ENCODE measurements at regions not wholly inside any gene's neighbourhood (a gene's known extent, or its start where the extent isn't known, plus 50 kb on each side); places are given as distances from the start of the nearest gene placed in this dataset.

DNA sequence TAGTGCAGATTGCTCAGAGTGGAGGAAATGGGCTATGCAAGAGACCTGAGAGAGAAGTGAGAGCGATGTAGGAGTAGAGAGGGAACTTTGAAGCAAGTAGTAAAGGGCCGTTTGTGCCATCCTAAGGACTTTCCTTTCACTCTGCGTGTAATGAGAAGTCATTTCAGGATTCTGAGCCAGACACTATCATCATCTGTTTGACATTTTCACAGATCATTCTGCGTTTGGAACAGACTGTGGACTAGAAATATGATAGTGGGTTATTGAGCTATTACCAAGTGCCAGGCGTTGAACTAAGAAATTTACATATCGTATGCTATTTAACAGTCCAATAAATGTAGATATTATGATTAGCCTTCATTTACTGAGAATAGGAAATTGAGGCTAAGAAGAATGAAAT is 150.0 kb upstream of the ROBO2 start:
- H2AFZ ChIP-seq (ENCODE audit: low read depth, low read length): no peak overlapping the region
- no peaks in the 10 kb centered on the region for H3K36me3 ChIP-seq (replicated peaks; ENCODE audit: low read depth, low read length)
- H3K27ac ChIP-seq (ENCODE audit: low read length): no peak overlapping the region
- H3K79me2 ChIP-seq (ENCODE audit: low read length): no peaks in the 10 kb centered on the region
- no peak overlapping the region for H3K9ac ChIP-seq (ENCODE audit: low read length)
- H3K4me3 ChIP-seq (ENCODE audit: low read length): no peak overlapping the region
- TF ChIP-seq, protein P1, sequence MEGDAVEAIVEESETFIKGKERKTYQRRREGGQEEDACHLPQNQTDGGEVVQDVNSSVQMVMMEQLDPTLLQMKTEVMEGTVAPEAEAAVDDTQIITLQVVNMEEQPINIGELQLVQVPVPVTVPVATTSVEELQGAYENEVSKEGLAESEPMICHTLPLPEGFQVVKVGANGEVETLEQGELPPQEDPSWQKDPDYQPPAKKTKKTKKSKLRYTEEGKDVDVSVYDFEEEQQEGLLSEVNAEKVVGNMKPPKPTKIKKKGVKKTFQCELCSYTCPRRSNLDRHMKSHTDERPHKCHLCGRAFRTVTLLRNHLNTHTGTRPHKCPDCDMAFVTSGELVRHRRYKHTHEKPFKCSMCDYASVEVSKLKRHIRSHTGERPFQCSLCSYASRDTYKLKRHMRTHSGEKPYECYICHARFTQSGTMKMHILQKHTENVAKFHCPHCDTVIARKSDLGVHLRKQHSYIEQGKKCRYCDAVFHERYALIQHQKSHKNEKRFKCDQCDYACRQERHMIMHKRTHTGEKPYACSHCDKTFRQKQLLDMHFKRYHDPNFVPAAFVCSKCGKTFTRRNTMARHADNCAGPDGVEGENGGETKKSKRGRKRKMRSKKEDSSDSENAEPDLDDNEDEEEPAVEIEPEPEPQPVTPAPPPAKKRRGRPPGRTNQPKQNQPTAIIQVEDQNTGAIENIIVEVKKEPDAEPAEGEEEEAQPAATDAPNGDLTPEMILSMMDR (IDR thresholded peaks at IDR 0.05; ENCODE audit: low read depth, low read length): no peak
- no peak for TF ChIP-seq EZH2phosphoT487 (IDR thresholded peaks at IDR 0.05; ENCODE audit: low read depth)
- H3K4me1 ChIP-seq (ENCODE audit: low read length): no peaks in the 10 kb centered on the region
- no peak overlapping the region for H3K4me2 ChIP-seq (ENCODE audit: low read length)
- no peaks in the 10 kb centered on the region for H3K9me3 ChIP-seq (ENCODE audit: insufficient read depth, low read length)
- no peaks in the 10 kb centered on the region for H4K20me1 ChIP-seq (ENCODE audit: insufficient read depth, low read length)
- H3K27me3 ChIP-seq (ENCODE audit: low read depth, low read length): no peaks in the 10 kb centered on the region

DNA sequence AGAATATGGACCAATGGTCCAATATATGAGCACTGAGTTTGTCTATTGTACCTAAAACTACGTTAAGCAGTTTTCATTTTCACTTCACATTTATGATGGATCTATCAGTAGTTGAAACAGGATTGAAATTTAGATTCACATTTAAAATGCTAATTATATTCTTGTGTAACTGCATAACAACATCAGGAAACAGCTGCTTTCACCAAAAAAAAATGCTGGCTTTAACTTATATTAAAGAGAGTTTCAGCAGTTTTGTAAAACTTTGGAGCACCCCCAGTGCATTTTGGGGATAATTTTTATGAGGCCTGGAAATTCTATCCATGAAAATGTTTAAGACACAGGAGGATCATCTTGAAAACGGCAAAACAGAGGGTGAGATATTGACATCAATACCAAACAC is 142.8 kb upstream of the ROBO2 start:
- Histone ChIP-seq H3K4me3 (ENCODE audit: low read length) (no peak overlapping the region), H3K4me1 (ENCODE audit: low read length) (no peaks in the 10 kb centered on the region), H3K4me2 (ENCODE audit: low read length) (no peak overlapping the region), H2AFZ (ENCODE audit: low read depth, low read length) (0 out of 2 replicates have a peak overlapping the region, but pooled peaks have one; percentile 12), H4K20me1 (ENCODE audit: insufficient read depth, low read length) (no peaks in the 10 kb centered on the region), H3K36me3 (replicated peaks; ENCODE audit: low read depth, low read length) (no peaks in the 10 kb centered on the region), H3K9me3 (ENCODE audit: insufficient read depth, low read length) (0 out of 2 replicates have a peak, but pooled peaks cover 4% of the 10 kb centered on the region), H3K27me3 (ENCODE audit: low read depth, low read length) (no peaks in the 10 kb centered on the region), H3K79me2 (ENCODE audit: low read length) (no peaks in the 10 kb centered on the region), H3K9ac (ENCODE audit: low read length) (no peak overlapping the region), H3K27ac (ENCODE audit: low read length) (no peak overlapping the region)
- TF ChIP-seq EZH2phosphoT487 (IDR thresholded peaks at IDR 0.05; ENCODE audit: low read depth): no peak
- TF ChIP-seq, protein P1 (IDR thresholded peaks at IDR 0.05; ENCODE audit: low read depth, low read length): no peak

DNA sequence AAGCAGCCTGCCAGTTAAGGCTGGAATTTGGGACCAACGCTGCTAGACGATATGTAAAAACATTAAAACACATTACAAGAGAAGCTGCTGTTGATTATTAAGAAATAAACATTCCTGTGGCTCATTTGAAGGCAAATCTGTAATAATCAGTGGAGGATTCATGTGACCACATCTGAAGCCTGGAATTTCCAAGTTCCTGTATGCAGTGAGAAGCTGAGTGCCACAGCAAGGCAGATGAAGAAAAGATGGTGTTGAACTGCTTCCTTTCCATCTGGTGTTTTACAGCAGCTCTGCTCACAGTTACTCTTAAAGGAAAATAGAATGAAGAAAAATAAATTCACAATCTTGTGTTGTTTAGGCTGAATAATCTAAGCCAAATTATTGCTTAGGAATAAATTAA is 139.3 kb upstream of the ROBO2 start:
- Histone ChIP-seq H3K9me3 (ENCODE audit: insufficient read depth, low read length) (0 out of 2 replicates have a peak, but pooled peaks cover 4% of the 10 kb centered on the region), H3K27ac (ENCODE audit: low read length) (no peak overlapping the region), H2AFZ (ENCODE audit: low read depth, low read length) (no peak overlapping the region), H3K4me3 (ENCODE audit: low read length) (no peak overlapping the region), H3K9ac (ENCODE audit: low read length) (no peak overlapping the region), H4K20me1 (ENCODE audit: insufficient read depth, low read length) (no peaks in the 10 kb centered on the region), H3K79me2 (ENCODE audit: low read length) (no peaks in the 10 kb centered on the region), H3K4me1 (ENCODE audit: low read length) (no peaks in the 10 kb centered on the region), H3K4me2 (ENCODE audit: low read length) (no peak overlapping the region), H3K36me3 (replicated peaks; ENCODE audit: low read depth, low read length) (no peaks in the 10 kb centered on the region), H3K27me3 (ENCODE audit: low read depth, low read length) (no peaks in the 10 kb centered on the region)
- TF ChIP-seq, protein P1 (IDR thresholded peaks at IDR 0.05; ENCODE audit: low read depth, low read length): no peak
- no peak for TF ChIP-seq EZH2phosphoT487 (IDR thresholded peaks at IDR 0.05; ENCODE audit: low read depth)

DNA sequence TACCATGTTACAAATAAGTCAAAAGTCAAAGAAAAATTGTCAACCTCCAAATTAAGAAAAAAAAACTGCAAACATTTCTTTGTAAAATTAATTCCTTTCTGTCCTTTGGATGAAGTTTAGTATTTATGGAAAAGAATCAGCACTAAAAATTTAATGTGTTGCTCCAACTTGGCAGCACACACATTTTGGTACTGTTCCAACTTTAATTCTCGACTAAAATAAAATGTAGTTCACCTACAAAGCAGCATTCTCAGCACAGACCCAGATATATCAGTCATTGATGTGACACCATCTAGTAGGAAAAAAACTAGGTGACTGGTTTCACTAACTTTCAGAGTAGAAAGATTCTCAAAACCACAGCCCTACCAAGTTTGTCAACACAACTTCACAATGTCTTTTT is 131.7 kb upstream of the ROBO2 start:
- Histone ChIP-seq H3K79me2 (ENCODE audit: low read length) (no peaks in the 10 kb centered on the region), H3K9me3 (ENCODE audit: insufficient read depth, low read length) (no peaks in the 10 kb centered on the region), H4K20me1 (ENCODE audit: insufficient read depth, low read length) (no peaks in the 10 kb centered on the region)

More for the DNA sequence above, 131.7 kb upstream of the ROBO2 start:
- Histone ChIP-seq H3K36me3 (replicated peaks; ENCODE audit: low read depth, low read length) (no peaks in the 10 kb centered on the region), H3K27me3 (ENCODE audit: low read depth, low read length) (no peaks in the 10 kb centered on the region), H3K27ac (ENCODE audit: low read length) (no peak overlapping the region), H3K9ac (ENCODE audit: low read length) (no peak overlapping the region), H3K4me1 (ENCODE audit: low read length) (no peaks in the 10 kb centered on the region), H3K4me2 (ENCODE audit: low read length) (no peak overlapping the region), H2AFZ (ENCODE audit: low read depth, low read length) (no peak overlapping the region), H3K4me3 (ENCODE audit: low read length) (no peak overlapping the region)
- no peak for TF ChIP-seq EZH2phosphoT487 (IDR thresholded peaks at IDR 0.05; ENCODE audit: low read depth)
- TF ChIP-seq, protein P1 (IDR thresholded peaks at IDR 0.05; ENCODE audit: low read depth, low read length): no peak

Data from OCI-LY3 (cell line).